K562 (cell line): ENCODE measurements at regions not wholly inside any gene's neighbourhood (a gene's known extent, or its start where the extent isn't known, plus 50 kb on each side); places are given as distances from the start of the nearest gene placed in this dataset.

Experiments used
- ATF2 ChIP-seq: sonication (generic); formaldehyde crosslinking; IDR thresholded peaks from 2 replicates; pipeline ENCODE4 v1.8.1; 2022; ENCODE audit warnings: missing genetic modification reagents
- CHD4 ChIP-seq: fragments of 200-600 bp; sonication (generic); IDR thresholded peaks from 3 replicates; pipeline ENCODE4 v1.6.1; 2012; ENCODE audit warnings: low read depth, mild to moderate bottlenecking, mixed read lengths, low read length, inconsistent platforms; ENCODE audit not compliant: insufficient read depth, insufficient replicate concordance, poor library complexity, severe bottlenecking
- KLF6 ChIP-seq: fragments of 250-450 bp; sonication (Bioruptor Pico); IDR thresholded peaks from 2 replicates; pipeline ENCODE4 v1.4.0; 2020; ENCODE audit warnings: mild to moderate bottlenecking, moderate library complexity, borderline replicate concordance
- LARP7 ChIP-seq: fragments of 450-650 bp; IDR thresholded peaks from 2 replicates; pipeline ENCODE4 v1.6.1; 2016
- MYNN ChIP-seq, 2 experiments: sonication (generic); formaldehyde crosslinking in 1 of 2; IDR thresholded peaks; 2 replicates each; pipeline versions ENCODE4 v1.5.0 to v1.6.1; 2016 to 2020; ENCODE audit warnings: antibody characterized with exemption in 1 of 2, missing genetic modification reagents in 1 of 2
- RAD51 ChIP-seq: fragments of 450-650 bp; IDR thresholded peaks from 2 replicates; pipeline ENCODE4 v1.7.1; 2016; ENCODE audit warnings: low read depth, mild to moderate bottlenecking, borderline replicate concordance
- TBP ChIP-seq: optimal IDR thresholded peaks from 2 replicates; pipeline ENCODE3; 2011; ENCODE audit warnings: low read depth, low read length, improper control_type of control experiment
- ZNF639 ChIP-seq, 2 experiments: fragments of 200-800 bp in 1 of 2; sonication (Bioruptor generic) in 1 of 2; sonication (generic) in 1 of 2; formaldehyde crosslinking in 1 of 2; IDR thresholded peaks in 1 of 2; conservative IDR thresholded peaks in 1 of 2; 2 replicates each; pipeline versions ENCODE4 v1.5.0 to v1.6.1; 2016 to 2020; ENCODE audit warnings: missing compliant biosample characterization in 1 of 2, missing genetic modification characterization in 1 of 2, missing genetic modification reagents in 1 of 2
- TF ChIP-seq, protein P1 (sequence below): sonication (generic); formaldehyde crosslinking; IDR thresholded peaks from 2 replicates; pipeline ENCODE4 v1.9.0; 2022; ENCODE audit warnings: mild to moderate bottlenecking, missing genetic modification reagents

DNA sequence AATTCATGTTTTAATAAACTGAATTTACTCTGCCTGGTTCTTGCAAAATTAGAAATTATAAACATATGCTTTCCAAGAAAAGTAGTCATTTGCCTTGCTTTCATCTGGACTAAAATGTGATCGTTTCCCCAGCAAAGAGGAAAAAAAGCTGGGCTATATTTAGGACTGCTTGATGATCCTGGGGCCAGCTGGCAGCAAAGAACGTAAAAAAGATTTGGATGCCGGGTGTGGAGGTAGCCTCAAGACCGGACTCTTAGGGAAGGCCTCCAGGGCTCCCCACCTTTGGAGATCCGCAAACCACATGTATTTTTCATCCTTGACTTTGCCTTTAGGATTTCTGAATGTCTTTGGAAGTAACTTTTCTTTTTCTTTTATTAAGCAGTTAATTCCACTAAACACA lies 156.1 kb upstream of the SEMA6A start:
- TF ChIP-seq LARP7 (no peak), TBP (no peak), ATF2 (CRISPR knock-in tag) (no peak), KLF6 (no peak), RAD51 (no peak), ZNF639 (CRISPR knock-in tag; conservative IDR thresholded peaks at IDR 0.05 in 1 of 2, IDR thresholded peaks at IDR 0.05 in 1 of 2) (no peak), CHD4 (no peak), MYNN (IDR thresholded peaks at IDR 0.05) (no peak), MYNN (CRISPR knock-in tag; IDR thresholded peaks at IDR 0.05) (no peak)
- TF ChIP-seq, protein P1, sequence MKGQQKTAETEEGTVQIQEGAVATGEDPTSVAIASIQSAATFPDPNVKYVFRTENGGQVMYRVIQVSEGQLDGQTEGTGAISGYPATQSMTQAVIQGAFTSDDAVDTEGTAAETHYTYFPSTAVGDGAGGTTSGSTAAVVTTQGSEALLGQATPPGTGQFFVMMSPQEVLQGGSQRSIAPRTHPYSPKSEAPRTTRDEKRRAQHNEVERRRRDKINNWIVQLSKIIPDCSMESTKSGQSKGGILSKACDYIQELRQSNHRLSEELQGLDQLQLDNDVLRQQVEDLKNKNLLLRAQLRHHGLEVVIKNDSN = no peak
